Activated gamma-delta T cell treated with Interleukin-2 at 50 U/mL for 16 hours (primary cell): ENCODE measurements at regions not wholly inside any gene's neighbourhood (a gene's known extent, or its start where the extent isn't known, plus 50 kb on each side); places are given as distances from the start of the nearest gene placed in this dataset.

Experiments used
- DNase-seq: peaks from one replicate; pipeline ENCODE4 v3.0.0-alpha.2; 2020

- no peak for DNase-seq
These were observed 119.5 kb downstream of the GYPC start for GRCh38 chr2:126775300-126775985.

- no peak for DNase-seq
These were observed 120.3 kb downstream of the GYPC start for GRCh38 chr2:126776255-126776654.

- peak; percentile 80 for DNase-seq
These were observed 121.0 kb downstream of the GYPC start for GRCh38 chr2:126776692-126777619.

GRCh38 chr2:126777620-126777978 is 121.1 kb upstream of the TEX51 start:
- no peak for DNase-seq

- DNase-seq = no peak
These were observed 119.9 kb upstream of the TEX51 start for GRCh38 chr2:126778561-126779501.

GRCh38 chr2:126781206-126781605 is 117.5 kb upstream of the TEX51 start:
- no peak for DNase-seq

GRCh38 chr2:126781806-126782205 is 116.9 kb upstream of the TEX51 start:
- DNase-seq = no peak

GRCh38 chr2:126782648-126783047 is 116.0 kb upstream of the TEX51 start:
- DNase-seq = no peak

GRCh38 chr2:126783341-126783740 is 115.3 kb upstream of the TEX51 start:
- no peak for DNase-seq

- no peak for DNase-seq
These were observed 114.6 kb upstream of the TEX51 start for GRCh38 chr2:126784045-126784444.

- DNase-seq = no peak
These were observed 114.1 kb upstream of the TEX51 start for GRCh38 chr2:126784621-126785020.

GRCh38 chr2:126785236-126785635 is 113.5 kb upstream of the TEX51 start:
- DNase-seq = no peak

- no peak for DNase-seq
These were observed 112.8 kb upstream of the TEX51 start for GRCh38 chr2:126785862-126786261.

- no peak for DNase-seq
These were observed 111.9 kb upstream of the TEX51 start for GRCh38 chr2:126786765-126787164.

GRCh38 chr2:126787289-126787688 is 111.4 kb upstream of the TEX51 start:
- no peak for DNase-seq

- DNase-seq = no peak
These were observed 110.6 kb upstream of the TEX51 start for GRCh38 chr2:126788113-126788512.

GRCh38 chr2:126788652-126789051 is 110.0 kb upstream of the TEX51 start:
- DNase-seq = no peak

GRCh38 chr2:126790987-126791780 is 107.5 kb upstream of the TEX51 start:
- no peak for DNase-seq

GRCh38 chr2:126792186-126792585 is 106.5 kb upstream of the TEX51 start:
- DNase-seq = no peak

GRCh38 chr2:126792993-126793392 is 105.7 kb upstream of the TEX51 start:
- DNase-seq = no peak

GRCh38 chr2:126793885-126794613 is 104.6 kb upstream of the TEX51 start:
- DNase-seq = no peak

- no peak for DNase-seq
These were observed 103.0 kb upstream of the TEX51 start for GRCh38 chr2:126795656-126796055.
